Erythroblast (primary cell): ENCODE measurements at regions not wholly inside any gene's neighbourhood (a gene's known extent, or its start where the extent isn't known, plus 50 kb on each side); places are given as distances from the start of the nearest gene placed in this dataset.

ENCODE experiments used
- GATA1 ChIP-seq: IDR thresholded peaks from 2 replicates; pipeline ENCODE4 v1.6.1; 2011; ENCODE audit warnings: low read depth, mild to moderate bottlenecking, control low read depth, low read length, moderate library complexity
- POLR2A ChIP-seq: IDR thresholded peaks from 2 replicates; pipeline ENCODE4 v1.6.1; 2011; ENCODE audit warnings: mild to moderate bottlenecking, low read length

GRCh38 chr13:47511647-47512046 lies 489.4 kb downstream of the SUCLA2 start:
- no peak for TF ChIP-seq POLR2A
- TF ChIP-seq GATA1: no peak
